ENCODE measurements at regions not wholly inside any gene's neighbourhood (a gene's known extent, or its start where the extent isn't known, plus 50 kb on each side); places are given as distances from the start of the nearest gene placed in this dataset.

GRCh38 chr3:6743067-6743720, 117.7 kb upstream of the GRM7 start:
- no peaks in the 10 kb centered on the region for H3K79me2 ChIP-seq (replicated peaks; ENCODE audit: insufficient read depth, low read length)
- no peak overlapping the region for H3K27ac ChIP-seq (ENCODE audit: low read length)
- no peaks in the 10 kb centered on the region for H3K9me2 ChIP-seq (ENCODE audit: insufficient read depth, low read length)
- H3F3A ChIP-seq (ENCODE audit: insufficient read depth, low read length, poor library complexity, severe bottlenecking): no peaks in the 10 kb centered on the region
- no peaks in the 10 kb centered on the region for H4K20me1 ChIP-seq (ENCODE audit: insufficient read depth)
- no peak overlapping the region for H3K4me2 ChIP-seq (ENCODE audit: low read length)
- H3K4me3 ChIP-seq (ENCODE audit: low read length): no peak overlapping the region
- no peak overlapping the region for H3K9ac ChIP-seq (ENCODE audit: low read length)
- H3K27me3 ChIP-seq (ENCODE audit: insufficient read depth, low read depth, low read length): no peaks in the 10 kb centered on the region
- TF ChIP-seq TAF1 (IDR thresholded peaks at IDR 0.05; ENCODE audit: low read depth) (no peak), REST (IDR thresholded peaks at IDR 0.05; ENCODE audit: borderline replicate concordance) (no peak), POLR2AphosphoS5 (IDR thresholded peaks at IDR 0.05) (no peak), EP300 (conservative IDR thresholded peaks at IDR 0.05; ENCODE audit: poor library complexity, severe bottlenecking) (no peak), RAD21 (conservative IDR thresholded peaks at IDR 0.05) (no peak), EZH2 (IDR thresholded peaks at IDR 0.05; ENCODE audit: borderline replicate concordance, insufficient read depth, low read length, poor library complexity, severe bottlenecking) (no peak), SMC3 (conservative IDR thresholded peaks at IDR 0.05; ENCODE audit: poor library complexity) (no peak), MXI1 (conservative IDR thresholded peaks at IDR 0.05; ENCODE audit: poor library complexity, severe bottlenecking) (no peak)
- TF ChIP-seq, protein P1, sequence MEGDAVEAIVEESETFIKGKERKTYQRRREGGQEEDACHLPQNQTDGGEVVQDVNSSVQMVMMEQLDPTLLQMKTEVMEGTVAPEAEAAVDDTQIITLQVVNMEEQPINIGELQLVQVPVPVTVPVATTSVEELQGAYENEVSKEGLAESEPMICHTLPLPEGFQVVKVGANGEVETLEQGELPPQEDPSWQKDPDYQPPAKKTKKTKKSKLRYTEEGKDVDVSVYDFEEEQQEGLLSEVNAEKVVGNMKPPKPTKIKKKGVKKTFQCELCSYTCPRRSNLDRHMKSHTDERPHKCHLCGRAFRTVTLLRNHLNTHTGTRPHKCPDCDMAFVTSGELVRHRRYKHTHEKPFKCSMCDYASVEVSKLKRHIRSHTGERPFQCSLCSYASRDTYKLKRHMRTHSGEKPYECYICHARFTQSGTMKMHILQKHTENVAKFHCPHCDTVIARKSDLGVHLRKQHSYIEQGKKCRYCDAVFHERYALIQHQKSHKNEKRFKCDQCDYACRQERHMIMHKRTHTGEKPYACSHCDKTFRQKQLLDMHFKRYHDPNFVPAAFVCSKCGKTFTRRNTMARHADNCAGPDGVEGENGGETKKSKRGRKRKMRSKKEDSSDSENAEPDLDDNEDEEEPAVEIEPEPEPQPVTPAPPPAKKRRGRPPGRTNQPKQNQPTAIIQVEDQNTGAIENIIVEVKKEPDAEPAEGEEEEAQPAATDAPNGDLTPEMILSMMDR (IDR thresholded peaks at IDR 0.05; ENCODE audit: poor library complexity, severe bottlenecking): no peak
- H3K9me3 ChIP-seq (ENCODE audit: low read length): no peaks in the 10 kb centered on the region
- H2AFZ ChIP-seq (ENCODE audit: low read depth, low read length): no peak overlapping the region
- H3K36me3 ChIP-seq (ENCODE audit: insufficient read depth, low read length): no peaks in the 10 kb centered on the region

- H3K27me3 ChIP-seq (ENCODE audit: insufficient read depth, low read depth, low read length): no peaks in the 10 kb centered on the region
- TF ChIP-seq EZH2 (IDR thresholded peaks at IDR 0.05; ENCODE audit: borderline replicate concordance, insufficient read depth, low read length, poor library complexity, severe bottlenecking): no peak
- TF ChIP-seq RAD21 (conservative IDR thresholded peaks at IDR 0.05): no peak
- TF ChIP-seq POLR2AphosphoS5 (IDR thresholded peaks at IDR 0.05): no peak
- TF ChIP-seq MXI1 (conservative IDR thresholded peaks at IDR 0.05; ENCODE audit: poor library complexity, severe bottlenecking): no peak
- no peak for TF ChIP-seq EP300 (conservative IDR thresholded peaks at IDR 0.05; ENCODE audit: poor library complexity, severe bottlenecking)
- TF ChIP-seq, protein P1 (IDR thresholded peaks at IDR 0.05; ENCODE audit: poor library complexity, severe bottlenecking): no peak
- TF ChIP-seq TAF1 (IDR thresholded peaks at IDR 0.05; ENCODE audit: low read depth): no peak
- TF ChIP-seq SMC3 (conservative IDR thresholded peaks at IDR 0.05; ENCODE audit: poor library complexity): no peak
These were observed 114.5 kb upstream of the GRM7 start for GRCh38 chr3:6746443-6746842.

More at GRCh38 chr3:6746443-6746842, 114.5 kb upstream of the GRM7 start:
- no peak overlapping the region for H2AFZ ChIP-seq (ENCODE audit: low read depth, low read length)
- no peaks in the 10 kb centered on the region for H3K9me3 ChIP-seq (ENCODE audit: low read length)
- H3F3A ChIP-seq (ENCODE audit: insufficient read depth, low read length, poor library complexity, severe bottlenecking): no peaks in the 10 kb centered on the region
- no peak overlapping the region for H3K27ac ChIP-seq (ENCODE audit: low read length)
- no peak overlapping the region for H3K9ac ChIP-seq (ENCODE audit: low read length)
- no peaks in the 10 kb centered on the region for H4K20me1 ChIP-seq (ENCODE audit: insufficient read depth)
- no peak overlapping the region for H3K4me3 ChIP-seq (ENCODE audit: low read length)
- H3K36me3 ChIP-seq (ENCODE audit: insufficient read depth, low read length): no peaks in the 10 kb centered on the region
- H3K9me2 ChIP-seq (ENCODE audit: insufficient read depth, low read length): no peaks in the 10 kb centered on the region
- no peak overlapping the region for H3K4me2 ChIP-seq (ENCODE audit: low read length)
- no peaks in the 10 kb centered on the region for H3K79me2 ChIP-seq (replicated peaks; ENCODE audit: insufficient read depth, low read length)
